NT2/D1 (cell line): ENCODE measurements at regions not wholly inside any gene's neighbourhood (a gene's known extent, or its start where the extent isn't known, plus 50 kb on each side); places are given as distances from the start of the nearest gene placed in this dataset.

Experiments
- SUZ12 ChIP-seq: IDR thresholded peaks from 2 replicates; pipeline ENCODE4 v1.6.1; 2011; ENCODE audit not compliant: insufficient read length, insufficient read depth; ENCODE audit errors: extremely low read depth
- YY1 ChIP-seq: IDR thresholded peaks from 2 replicates; pipeline ENCODE4 v1.6.1; 2011; ENCODE audit not compliant: insufficient read length, insufficient read depth
- ZNF274 ChIP-seq: IDR thresholded peaks from 2 replicates; pipeline ENCODE4 v1.6.1; 2011; ENCODE audit warnings: mild to moderate bottlenecking, low read depth, low read length

- TF ChIP-seq SUZ12 (no peak), ZNF274 (no peak), YY1 (no peak)
Observed at GRCh38 chr9:113781381-113781780, 94.7 kb upstream of the ZNF618 start.
